M059J (cell line): ENCODE measurements at regions not wholly inside any gene's neighbourhood (a gene's known extent, or its start where the extent isn't known, plus 50 kb on each side); places are given as distances from the start of the nearest gene placed in this dataset.
"Not testable (repeated sequence)": the region's sequence is repeated elsewhere in the genome, so short reads cannot be mapped to it uniquely, and the experiment has no call there.

Experiments
- DNase-seq: peaks from one replicate; pipeline ENCODE4 v3.0.0-alpha.2; 2012; ENCODE audit warnings: low read depth

GRCh38 chr10:37733822-37734221 lies 123.6 kb downstream of the ZNF248 start:
- peak; percentile 34 for DNase-seq

- peak; percentile 24 for DNase-seq
These were observed 124.7 kb downstream of the ZNF248 start for GRCh38 chr10:37732685-37733084.

GRCh38 chr10:37728830-37729229 lies 128.6 kb downstream of the ZNF248 start:
- DNase-seq: no peak

GRCh38 chr10:37727491-37728352 lies 129.7 kb downstream of the ZNF248 start:
- no peak for DNase-seq

GRCh38 chr10:37721100-37721499 lies 136.3 kb downstream of the ZNF248 start:
- DNase-seq: no peak

- DNase-seq: not testable (repeated sequence)
These were observed 139.3 kb downstream of the ZNF248 start for GRCh38 chr10:37718060-37718459.

- no peak for DNase-seq
These were observed 143.8 kb downstream of the ZNF248 start for GRCh38 chr10:37713642-37714041.

- DNase-seq: no peak
These were observed 144.3 kb downstream of the ZNF248 start for GRCh38 chr10:37713132-37713501.

GRCh38 chr10:37712489-37713131 lies 144.8 kb downstream of the ZNF248 start:
- no peak for DNase-seq

- no peak for DNase-seq
These were observed 145.6 kb downstream of the ZNF248 start for GRCh38 chr10:37711617-37712488.

GRCh38 chr10:37710831-37711616 lies 146.4 kb downstream of the ZNF248 start:
- peak; percentile 29 for DNase-seq

GRCh38 chr10:37707829-37708578 lies 149.4 kb downstream of the ZNF248 start:
- no peak for DNase-seq

- DNase-seq: no peak
These were observed 152.8 kb downstream of the ZNF248 start for GRCh38 chr10:37704566-37704965.

- DNase-seq: no peak
These were observed 153.5 kb downstream of the ZNF248 start for GRCh38 chr10:37703833-37704382.

GRCh38 chr10:37703114-37703513 lies 154.3 kb downstream of the ZNF248 start:
- DNase-seq: no peak

GRCh38 chr10:37701781-37702493 lies 155.5 kb downstream of the ZNF248 start:
- no peak for DNase-seq

GRCh38 chr10:37700886-37701780 lies 156.3 kb downstream of the ZNF248 start:
- DNase-seq: no peak

GRCh38 chr10:37687581-37687980 lies 169.8 kb downstream of the ZNF248 start:
- no peak for DNase-seq
